Fibroblast of villous mesenchyme (primary cell): ENCODE measurements at regions not wholly inside any gene's neighbourhood (a gene's known extent, or its start where the extent isn't known, plus 50 kb on each side); places are given as distances from the start of the nearest gene placed in this dataset.

ENCODE experiments used
- DNase-seq: peaks from one replicate; pipeline ENCODE4 v3.0.0-alpha.2; 2010; ENCODE audit warnings: low read depth
- H3K4me3 ChIP-seq: 2 replicates; pipeline ENCODE4 v1.5.1; 2011; ENCODE audit warnings: low read depth, mild to moderate bottlenecking, low read length
- TF ChIP-seq, protein P1 (sequence below): IDR thresholded peaks from 2 replicates; pipeline ENCODE4 v1.5.1; 2012; ENCODE audit warnings: low read depth, mild to moderate bottlenecking, low read length; ENCODE audit not compliant: insufficient read depth

GRCh38 chr21:24148461-24148860, 1458.8 kb downstream of the MRPL39 start:
- TF ChIP-seq, protein P1, sequence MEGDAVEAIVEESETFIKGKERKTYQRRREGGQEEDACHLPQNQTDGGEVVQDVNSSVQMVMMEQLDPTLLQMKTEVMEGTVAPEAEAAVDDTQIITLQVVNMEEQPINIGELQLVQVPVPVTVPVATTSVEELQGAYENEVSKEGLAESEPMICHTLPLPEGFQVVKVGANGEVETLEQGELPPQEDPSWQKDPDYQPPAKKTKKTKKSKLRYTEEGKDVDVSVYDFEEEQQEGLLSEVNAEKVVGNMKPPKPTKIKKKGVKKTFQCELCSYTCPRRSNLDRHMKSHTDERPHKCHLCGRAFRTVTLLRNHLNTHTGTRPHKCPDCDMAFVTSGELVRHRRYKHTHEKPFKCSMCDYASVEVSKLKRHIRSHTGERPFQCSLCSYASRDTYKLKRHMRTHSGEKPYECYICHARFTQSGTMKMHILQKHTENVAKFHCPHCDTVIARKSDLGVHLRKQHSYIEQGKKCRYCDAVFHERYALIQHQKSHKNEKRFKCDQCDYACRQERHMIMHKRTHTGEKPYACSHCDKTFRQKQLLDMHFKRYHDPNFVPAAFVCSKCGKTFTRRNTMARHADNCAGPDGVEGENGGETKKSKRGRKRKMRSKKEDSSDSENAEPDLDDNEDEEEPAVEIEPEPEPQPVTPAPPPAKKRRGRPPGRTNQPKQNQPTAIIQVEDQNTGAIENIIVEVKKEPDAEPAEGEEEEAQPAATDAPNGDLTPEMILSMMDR, result no peak
- no peak overlapping the region for H3K4me3 ChIP-seq
- no peak for DNase-seq

- no peak for DNase-seq
- TF ChIP-seq, protein P1, result no peak
- H3K4me3 ChIP-seq, result no peak overlapping the region
Observed at GRCh38 chr21:24147674-24148073, 1459.6 kb downstream of the MRPL39 start.

DNA sequence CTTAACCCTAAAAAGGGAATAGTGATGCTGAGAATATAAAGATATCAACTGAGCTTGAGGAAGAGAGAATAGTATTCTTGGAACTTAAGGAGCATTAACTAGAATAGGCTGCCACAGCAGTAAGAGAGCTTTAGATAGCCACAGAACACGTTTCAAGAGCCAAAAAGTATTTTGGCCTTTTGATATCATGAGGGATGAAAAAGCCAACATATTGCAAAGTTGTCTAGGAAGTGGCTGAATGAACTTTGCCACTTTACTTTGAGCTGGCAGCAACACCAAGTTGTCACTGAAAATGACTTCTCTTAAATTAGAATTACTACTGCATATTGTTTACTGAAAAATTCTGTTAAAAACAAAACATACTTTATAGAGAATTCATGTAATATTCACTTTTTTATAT, 1476.2 kb downstream of the MRPL39 start:
- DNase-seq, result no peak
- TF ChIP-seq, protein P1, result no peak
- H3K4me3 ChIP-seq, result no peak overlapping the region

DNA sequence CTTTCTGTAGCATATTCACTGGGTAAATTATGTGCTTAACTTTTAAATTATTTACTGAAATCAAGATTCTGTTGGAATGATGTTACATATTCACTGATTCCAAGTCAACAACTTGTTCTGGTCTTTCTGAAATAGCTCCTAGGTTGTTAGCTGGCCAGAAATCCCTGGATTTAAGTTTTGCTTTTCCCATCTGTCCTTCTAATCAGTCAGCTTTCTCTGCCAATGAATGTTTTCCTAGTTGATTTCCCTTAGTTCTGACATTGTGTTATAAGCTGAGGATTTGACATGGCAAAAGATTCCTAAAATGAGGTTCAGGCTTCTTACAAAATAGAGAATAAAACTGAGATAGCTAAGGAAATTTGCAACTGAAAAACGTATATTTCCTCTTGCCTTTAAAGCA, 1479.6 kb downstream of the MRPL39 start:
- DNase-seq, result no peak
- TF ChIP-seq, protein P1, result no peak
- no peak overlapping the region for H3K4me3 ChIP-seq

DNA sequence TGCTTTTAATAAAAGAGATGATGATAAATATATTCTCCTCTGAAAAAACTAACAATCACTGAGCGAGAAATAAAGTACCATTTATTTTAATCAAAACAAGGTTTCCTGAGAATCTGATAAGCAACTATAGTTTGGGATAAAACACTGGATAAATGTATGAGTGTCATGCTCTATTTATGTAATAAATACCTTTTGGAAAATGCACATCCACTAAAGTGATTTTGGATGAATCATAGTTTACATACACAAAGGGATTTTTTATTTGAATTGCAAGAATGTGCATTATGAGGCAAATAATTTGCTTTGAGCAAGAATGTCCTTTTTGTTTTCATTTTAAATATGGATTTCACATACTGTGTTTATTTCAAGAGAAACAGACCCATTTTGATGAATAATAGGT, 1483.5 kb downstream of the MRPL39 start:
- DNase-seq, result no peak
- TF ChIP-seq, protein P1, result no peak
- H3K4me3 ChIP-seq, result no peak overlapping the region

GRCh38 chr21:24118738-24119459, 1488.4 kb downstream of the MRPL39 start:
- TF ChIP-seq, protein P1, result no peak
- no peak overlapping the region for H3K4me3 ChIP-seq
- no peak for DNase-seq

GRCh38 chr21:24115141-24115540, 1492.1 kb downstream of the MRPL39 start:
- no peak overlapping the region for H3K4me3 ChIP-seq
- TF ChIP-seq, protein P1, result no peak

More at GRCh38 chr21:24115141-24115540, 1492.1 kb downstream of the MRPL39 start:
- no peak for DNase-seq
